Esophagus squamous epithelium (tissue), 4 donors: ENCODE measurements at regions not wholly inside any gene's neighbourhood (a gene's known extent, or its start where the extent isn't known, plus 50 kb on each side); places are given as distances from the start of the nearest gene placed in this dataset.

Experiments
- POLR2A ChIP-seq, 4 donors: fragments of 450-650 bp; IDR thresholded peaks; one replicate each; pipeline ENCODE4 v1.6.1; 2017; ENCODE audit warnings: antibody characterized with exemption in 4 of 4, mild to moderate bottlenecking in 4 of 4, moderate library complexity in 3 of 4
- TF ChIP-seq, protein P1 (sequence below), 6 experiments: fragments of 450-650 bp in 4 of 6; fragments of 200-600 bp in 2 of 6; sonication (generic) in 2 of 6; IDR thresholded peaks; one replicate each; pipeline ENCODE4 v1.5.1; 2016 to 2019; ENCODE audit warnings: antibody characterized with exemption in 6 of 6, mild to moderate bottlenecking in 4 of 6, moderate library complexity in 4 of 6

- TF ChIP-seq, protein P1, sequence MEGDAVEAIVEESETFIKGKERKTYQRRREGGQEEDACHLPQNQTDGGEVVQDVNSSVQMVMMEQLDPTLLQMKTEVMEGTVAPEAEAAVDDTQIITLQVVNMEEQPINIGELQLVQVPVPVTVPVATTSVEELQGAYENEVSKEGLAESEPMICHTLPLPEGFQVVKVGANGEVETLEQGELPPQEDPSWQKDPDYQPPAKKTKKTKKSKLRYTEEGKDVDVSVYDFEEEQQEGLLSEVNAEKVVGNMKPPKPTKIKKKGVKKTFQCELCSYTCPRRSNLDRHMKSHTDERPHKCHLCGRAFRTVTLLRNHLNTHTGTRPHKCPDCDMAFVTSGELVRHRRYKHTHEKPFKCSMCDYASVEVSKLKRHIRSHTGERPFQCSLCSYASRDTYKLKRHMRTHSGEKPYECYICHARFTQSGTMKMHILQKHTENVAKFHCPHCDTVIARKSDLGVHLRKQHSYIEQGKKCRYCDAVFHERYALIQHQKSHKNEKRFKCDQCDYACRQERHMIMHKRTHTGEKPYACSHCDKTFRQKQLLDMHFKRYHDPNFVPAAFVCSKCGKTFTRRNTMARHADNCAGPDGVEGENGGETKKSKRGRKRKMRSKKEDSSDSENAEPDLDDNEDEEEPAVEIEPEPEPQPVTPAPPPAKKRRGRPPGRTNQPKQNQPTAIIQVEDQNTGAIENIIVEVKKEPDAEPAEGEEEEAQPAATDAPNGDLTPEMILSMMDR (IDR thresholded peaks at IDR 0.05): no peak
- no peak for TF ChIP-seq POLR2A (IDR thresholded peaks at IDR 0.05)
Observed at GRCh38 chrX:1119275-1119674, 93.2 kb downstream of the CRLF2 start.
